ENCODE measurements at regions not wholly inside any gene's neighbourhood (a gene's known extent, or its start where the extent isn't known, plus 50 kb on each side); places are given as distances from the start of the nearest gene placed in this dataset.
A peak's percentile ranks its signal among the peaks of the same experiment; 100 is the strongest.

DNA sequence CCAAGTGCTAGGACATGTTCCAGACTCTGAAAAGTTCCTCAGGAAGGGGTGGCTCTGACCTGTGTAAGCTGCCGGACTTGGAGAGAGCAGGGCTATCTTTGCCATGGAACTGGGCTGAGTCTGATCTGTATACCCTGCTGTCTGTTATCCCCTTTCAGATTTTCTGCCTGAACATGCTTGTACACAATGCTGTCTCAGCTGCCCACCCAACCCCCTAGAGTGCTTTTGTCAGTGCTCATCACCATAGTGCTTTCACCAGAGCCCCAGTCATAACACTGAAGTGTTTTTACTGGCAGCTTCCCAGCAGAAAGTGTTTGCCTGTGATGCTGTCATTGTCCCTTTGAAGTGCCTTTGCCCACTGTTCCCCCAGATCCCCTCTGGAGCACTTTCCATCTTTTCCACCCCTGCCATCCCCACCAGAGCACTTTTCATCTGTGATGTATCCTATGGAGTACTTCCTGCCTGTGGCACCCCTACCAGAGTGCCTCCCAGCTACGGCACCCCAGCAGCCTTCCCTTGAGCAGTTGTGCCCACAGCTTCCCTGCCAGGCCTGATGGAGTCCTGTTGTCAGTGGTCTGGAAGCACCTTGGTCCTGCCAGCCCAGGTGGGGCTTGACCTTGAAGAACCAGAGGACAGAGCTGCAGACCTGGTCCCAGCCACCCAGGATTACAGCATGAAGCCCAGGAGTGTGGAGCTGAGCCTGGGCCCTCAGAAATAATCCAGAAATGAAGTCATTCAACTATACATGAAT is 397.7 kb downstream of the DIPK2A start:
- Histone ChIP-seq H3K4me1 (no peaks in the 10 kb centered on the region), H3K4me3 (no peak overlapping the region), H3K36me3 (no peaks in the 10 kb centered on the region), H3K27ac (no peak overlapping the region), H3K27me3 (no peaks in the 10 kb centered on the region), H3K9me3 (peaks cover 0 to 4% of the 10 kb centered on the region in 2 donors)
- intact Hi-C loops (cut with DNase I), result no loop called here
- TF ChIP-seq, protein P1, sequence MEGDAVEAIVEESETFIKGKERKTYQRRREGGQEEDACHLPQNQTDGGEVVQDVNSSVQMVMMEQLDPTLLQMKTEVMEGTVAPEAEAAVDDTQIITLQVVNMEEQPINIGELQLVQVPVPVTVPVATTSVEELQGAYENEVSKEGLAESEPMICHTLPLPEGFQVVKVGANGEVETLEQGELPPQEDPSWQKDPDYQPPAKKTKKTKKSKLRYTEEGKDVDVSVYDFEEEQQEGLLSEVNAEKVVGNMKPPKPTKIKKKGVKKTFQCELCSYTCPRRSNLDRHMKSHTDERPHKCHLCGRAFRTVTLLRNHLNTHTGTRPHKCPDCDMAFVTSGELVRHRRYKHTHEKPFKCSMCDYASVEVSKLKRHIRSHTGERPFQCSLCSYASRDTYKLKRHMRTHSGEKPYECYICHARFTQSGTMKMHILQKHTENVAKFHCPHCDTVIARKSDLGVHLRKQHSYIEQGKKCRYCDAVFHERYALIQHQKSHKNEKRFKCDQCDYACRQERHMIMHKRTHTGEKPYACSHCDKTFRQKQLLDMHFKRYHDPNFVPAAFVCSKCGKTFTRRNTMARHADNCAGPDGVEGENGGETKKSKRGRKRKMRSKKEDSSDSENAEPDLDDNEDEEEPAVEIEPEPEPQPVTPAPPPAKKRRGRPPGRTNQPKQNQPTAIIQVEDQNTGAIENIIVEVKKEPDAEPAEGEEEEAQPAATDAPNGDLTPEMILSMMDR (IDR thresholded peaks at IDR 0.05), result no peak
- no peak for DNase-seq (ENCODE audit: low spot score in 2 of 2)

DNA sequence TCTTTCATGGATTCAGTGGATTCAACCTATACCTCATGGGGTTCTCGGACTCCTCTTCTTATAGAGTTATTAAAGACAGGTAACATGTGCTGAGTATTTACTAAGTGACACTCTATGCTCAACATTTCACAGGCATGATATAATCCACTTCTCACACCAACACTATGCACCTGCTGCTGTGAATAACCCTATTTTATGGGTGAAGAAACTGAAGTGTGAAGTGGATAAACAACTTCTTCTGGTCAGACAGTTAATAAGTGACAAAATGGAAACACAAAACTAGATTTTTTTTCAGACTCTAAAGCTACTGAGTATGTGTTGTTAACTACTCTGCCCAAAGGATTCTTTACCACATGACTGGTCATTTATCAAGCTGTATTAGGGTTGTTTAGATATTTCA is 403.5 kb downstream of the DIPK2A start:
- Histone ChIP-seq H3K27ac (no peak overlapping the region), H3K4me3 (no peak overlapping the region), H3K36me3 (no peaks in the 10 kb centered on the region), H3K9me3 (no peaks in the 10 kb centered on the region), H3K4me1 (no peaks in the 10 kb centered on the region), H3K27me3 (no peaks in the 10 kb centered on the region)
- TF ChIP-seq, protein P1 (IDR thresholded peaks at IDR 0.05), result no peak
- intact Hi-C loops (cut with DNase I), result no loop called here
- no peak for DNase-seq (ENCODE audit: low spot score in 2 of 2)

DNA sequence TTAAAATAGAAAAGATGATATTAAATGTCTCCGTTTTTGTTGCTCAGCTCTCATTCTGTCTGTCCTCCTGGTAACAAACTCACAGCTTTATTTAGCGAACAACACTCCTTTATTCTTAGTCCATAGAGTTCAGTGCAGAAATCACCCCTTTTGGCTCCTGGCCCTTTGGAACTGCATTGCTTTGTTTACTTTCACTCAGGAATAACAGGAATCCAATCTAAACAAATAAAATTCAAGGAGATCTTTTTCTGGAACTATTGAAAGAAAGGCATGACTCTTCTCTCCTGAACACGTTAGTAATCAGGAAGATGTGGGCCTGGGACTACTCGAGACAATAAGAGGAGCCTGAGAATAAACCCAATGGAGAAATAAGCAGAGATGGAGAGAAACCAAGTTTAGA is 409.2 kb downstream of the DIPK2A start:
- no peaks in the 10 kb centered on the region for H3K4me1 ChIP-seq
- intact Hi-C loops (cut with DNase I), result no loop called here
- no peaks in the 10 kb centered on the region for H3K36me3 ChIP-seq
- no peaks in the 10 kb centered on the region for H3K9me3 ChIP-seq
- no peak overlapping the region for H3K4me3 ChIP-seq
- H3K27ac ChIP-seq, result no peak overlapping the region
- no peaks in the 10 kb centered on the region for H3K27me3 ChIP-seq
- DNase-seq (ENCODE audit: low spot score in 2 of 2), result no peak
- TF ChIP-seq, protein P1 (IDR thresholded peaks at IDR 0.05), result no peak

DNA sequence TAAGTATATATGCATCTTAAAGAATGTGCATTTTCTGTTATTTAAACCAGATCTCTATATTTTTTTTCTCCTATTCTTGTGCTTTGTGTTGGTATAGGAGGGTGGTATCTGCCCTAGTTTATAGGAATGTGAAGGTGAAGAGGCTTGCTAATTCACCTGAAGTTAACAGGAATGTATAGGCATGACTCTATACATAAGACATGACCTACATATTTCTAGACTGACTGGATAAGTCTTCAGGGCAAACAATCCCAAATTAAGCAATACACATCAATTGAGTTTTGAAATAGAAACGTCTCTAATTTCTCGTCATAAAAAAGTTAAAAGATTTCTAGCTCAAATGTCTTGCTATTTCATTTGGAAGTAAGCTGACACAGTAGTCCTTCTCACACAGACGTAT is 410.0 kb downstream of the DIPK2A start:
- DNase-seq (ENCODE audit: low spot score in 2 of 2), result no peak
- intact Hi-C loops (cut with DNase I), result no loop called here

DNA sequence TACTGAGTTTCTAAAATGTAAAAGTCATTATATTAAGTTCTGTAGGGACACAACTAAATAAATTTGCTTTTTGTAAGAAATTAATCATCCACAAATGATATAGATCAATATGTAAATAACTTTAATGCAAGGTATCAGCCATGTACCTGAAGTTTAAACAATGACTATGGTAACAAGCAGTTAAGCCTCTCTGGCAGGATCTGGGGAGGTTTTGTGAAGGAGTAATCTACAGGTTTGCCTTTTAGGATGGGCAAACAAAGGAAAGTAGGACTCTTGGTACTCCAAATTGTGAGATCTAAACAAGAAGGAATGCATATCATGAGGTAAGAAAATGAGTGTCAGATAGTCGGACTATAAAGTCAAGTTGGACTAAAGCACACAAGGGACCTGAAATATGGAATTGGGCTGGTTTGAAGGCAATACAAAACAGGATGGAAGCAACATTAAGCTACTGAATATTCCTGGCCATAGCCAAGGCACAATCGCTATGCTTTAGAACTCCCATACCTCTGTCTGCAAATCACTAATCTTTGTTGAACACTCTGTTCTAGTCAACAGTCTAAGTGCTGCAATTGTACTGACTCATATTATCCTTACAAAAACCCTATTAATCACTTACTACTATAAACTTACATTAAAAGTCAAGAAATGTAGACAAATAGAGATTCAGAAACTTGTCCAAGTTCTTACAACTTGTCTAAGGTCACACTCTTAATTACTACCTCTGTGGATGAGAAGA is 412.8 kb downstream of the DIPK2A start:
- Histone ChIP-seq H3K9me3 (no peaks in the 10 kb centered on the region), H3K4me1 (no peaks in the 10 kb centered on the region), H3K4me3 (no peak overlapping the region), H3K27ac (peak overlapping the region in 1 of 2 donors; percentile 4), H3K27me3 (no peaks in the 10 kb centered on the region), H3K36me3 (no peaks in the 10 kb centered on the region)
- no peak for DNase-seq (ENCODE audit: low spot score in 2 of 2)
- intact Hi-C loops (cut with DNase I), result no loop called here
- TF ChIP-seq, protein P1 (IDR thresholded peaks at IDR 0.05), result no peak

More for the DNA sequence above, 410.0 kb downstream of the DIPK2A start:
- H3K36me3 ChIP-seq, result no peaks in the 10 kb centered on the region
- no peaks in the 10 kb centered on the region for H3K4me1 ChIP-seq
- no peak overlapping the region for H3K27ac ChIP-seq
- no peak overlapping the region for H3K4me3 ChIP-seq
- TF ChIP-seq, protein P1 (IDR thresholded peaks at IDR 0.05), result no peak
- no peaks in the 10 kb centered on the region for H3K27me3 ChIP-seq
- no peaks in the 10 kb centered on the region for H3K9me3 ChIP-seq
